ENCODE measurements at regions not wholly inside any gene's neighbourhood (a gene's known extent, or its start where the extent isn't known, plus 50 kb on each side); places are given as distances from the start of the nearest gene placed in this dataset.
"Not testable (repeated sequence)": the region's sequence is repeated elsewhere in the genome, so short reads cannot be mapped to it uniquely, and the experiment has no call there.

- FAIRE-seq: no peak
Observed at GRCh38 chr4:188971125-188971524, 831.9 kb downstream of the TRIML1 start.

GRCh38 chr4:188975271-188975670, 836.0 kb downstream of the TRIML1 start:
- no peak for TF ChIP-seq CTCF (IDR thresholded peaks at IDR 0.05; ENCODE audit: borderline replicate concordance, extremely low read depth, insufficient read depth)
- intact Hi-C loops (cut with DNase I): no loop called here
- FAIRE-seq (no peak), DNase-seq (peak in 1 of 5 donors; percentile 26)
- peaks cover 0 to 3% (median 0%) of the 10 kb centered on the region in 3 donors for H3K4me1 ChIP-seq (ENCODE audit: control insufficient read depth in 2 of 3, insufficient read depth in 2 of 3, low read depth in 1 of 3, low read length in 3 of 3)
- no peak overlapping the region for H3K27ac ChIP-seq (ENCODE audit: low read depth in 2 of 2, low read length in 2 of 2)
- no peak overlapping the region for H3K9ac ChIP-seq (ENCODE audit: low read length in 3 of 3)
- no peaks in the 10 kb centered on the region for H3K36me3 ChIP-seq (ENCODE audit: control insufficient read depth in 2 of 3, insufficient read depth in 3 of 3, low read length in 3 of 3)
- no peaks in the 10 kb centered on the region for H3K9me3 ChIP-seq (ENCODE audit: control insufficient read depth in 2 of 3, insufficient read depth in 1 of 3, low read length in 3 of 3)
- no peak overlapping the region for H3K4me3 ChIP-seq (ENCODE audit: low read length in 3 of 3)
- H3K27me3 ChIP-seq (ENCODE audit: control insufficient read depth, insufficient read depth, low read length): no peaks in the 10 kb centered on the region

More at GRCh38 chr4:188971125-188971524, 831.9 kb downstream of the TRIML1 start:
- Histone ChIP-seq H3K4me3 (ENCODE audit: low read length in 3 of 3) (no peak overlapping the region), H3K27ac (ENCODE audit: low read depth in 2 of 2, low read length in 2 of 2) (no peak overlapping the region), H3K4me1 (ENCODE audit: control insufficient read depth in 2 of 3, insufficient read depth in 2 of 3, low read depth in 1 of 3, low read length in 3 of 3) (no peaks in the 10 kb centered on the region), H3K27me3 (ENCODE audit: control insufficient read depth, insufficient read depth, low read length) (no peaks in the 10 kb centered on the region), H3K9me3 (ENCODE audit: control insufficient read depth in 2 of 3, insufficient read depth in 1 of 3, low read length in 3 of 3) (no peaks in the 10 kb centered on the region), H3K9ac (ENCODE audit: low read length in 3 of 3) (no peak overlapping the region), H3K36me3 (ENCODE audit: control insufficient read depth in 2 of 3, insufficient read depth in 3 of 3, low read length in 3 of 3) (no peaks in the 10 kb centered on the region)
- peak; percentile 45 for TF ChIP-seq CTCF (IDR thresholded peaks at IDR 0.05; ENCODE audit: borderline replicate concordance, extremely low read depth, insufficient read depth)
- DNase-seq: no peak
- intact Hi-C loops (cut with DNase I): no loop called here

- intact Hi-C loops (cut with DNase I): no loop called here
- DNase-seq (peak in 4 of 5 donors; percentile 49 to 78 (median 68)), FAIRE-seq (no peak)
- Histone ChIP-seq H3K9me3 (ENCODE audit: control insufficient read depth in 2 of 3, insufficient read depth in 1 of 3, low read length in 3 of 3) (no peaks in the 10 kb centered on the region), H3K4me3 (ENCODE audit: low read length in 3 of 3) (peak overlapping the region in 1 of 3 donors; percentile 14), H3K36me3 (ENCODE audit: control insufficient read depth in 2 of 3, insufficient read depth in 3 of 3, low read length in 3 of 3) (no peaks in the 10 kb centered on the region), H3K27ac (ENCODE audit: low read depth in 2 of 2, low read length in 2 of 2) (no peak overlapping the region), H3K27me3 (ENCODE audit: control insufficient read depth, insufficient read depth, low read length) (no peaks in the 10 kb centered on the region), H3K9ac (ENCODE audit: low read length in 3 of 3) (no peak overlapping the region), H3K4me1 (ENCODE audit: control insufficient read depth in 2 of 3, insufficient read depth in 2 of 3, low read depth in 1 of 3, low read length in 3 of 3) (peaks cover 0 to 3% (median 0%) of the 10 kb centered on the region in 3 donors)
- no peak for TF ChIP-seq CTCF (IDR thresholded peaks at IDR 0.05; ENCODE audit: borderline replicate concordance, extremely low read depth, insufficient read depth)
Observed at GRCh38 chr4:188976644-188977115, 837.4 kb downstream of the TRIML1 start.

GRCh38 chr4:188977232-188977631, 838.0 kb downstream of the TRIML1 start:
- FAIRE-seq; DNase-seq; H3K36me3 ChIP-seq (ENCODE audit: control insufficient read depth in 2 of 3, insufficient read depth in 3 of 3, low read length in 3 of 3); H3K9me3 ChIP-seq (ENCODE audit: control insufficient read depth in 2 of 3, insufficient read depth in 1 of 3, low read length in 3 of 3); H3K27ac ChIP-seq (ENCODE audit: low read depth in 2 of 2, low read length in 2 of 2); H3K4me1 ChIP-seq (ENCODE audit: control insufficient read depth in 2 of 3, insufficient read depth in 2 of 3, low read depth in 1 of 3, low read length in 3 of 3); H3K27me3 ChIP-seq (ENCODE audit: control insufficient read depth, insufficient read depth, low read length); H3K4me3 ChIP-seq (ENCODE audit: low read length in 3 of 3); intact Hi-C loops (cut with DNase I); H3K9ac ChIP-seq (ENCODE audit: low read length in 3 of 3): not testable (repeated sequence)
